GM10248 (cell line): ENCODE measurements at regions not wholly inside any gene's neighbourhood (a gene's known extent, or its start where the extent isn't known, plus 50 kb on each side); places are given as distances from the start of the nearest gene placed in this dataset.

Source experiments
- CTCF ChIA-PET: fragments of 300-600 bp; sonication (Branson Sonifier 250); formaldehyde crosslinking; extraction: SDS; loops from one replicate; lab custom pipeline; 2021; ENCODE audit warnings: antibody characterized with exemption; lab: Yijun Ruan, JAX
- POLR2A ChIA-PET: fragments of 350-650 bp; sonication (Branson Sonifier 250); formaldehyde crosslinking; extraction: SDS; loops from one replicate; lab custom pipeline; 2020; ENCODE audit warnings: antibody characterized with exemption; lab: Yijun Ruan, JAX
- DNase-seq: peaks from one replicate; pipeline ENCODE4 v3.0.0; 2012; ENCODE audit errors: extremely low spot score
- CTCF ChIP-seq: IDR thresholded peaks from 2 replicates; pipeline ENCODE4 v1.5.1; 2012; ENCODE audit warnings: mild to moderate bottlenecking, low read depth; ENCODE audit errors: extremely low read depth, missing control alignments, control extremely low read depth

- no peak for TF ChIP-seq CTCF
- POLR2A ChIA-PET = no interaction called here
- CTCF ChIA-PET = interaction anchor here (0.9 to 1.7 kb wide), 3 partner anchors 21 to 749 kb away, joined by 3 read pairs; no protein-coding TSS in a partner anchor
- DNase-seq = no peak
Observed at GRCh38 chr9:73029346-73029745, 76.5 kb upstream of the ALDH1A1 start.

GRCh38 chr9:73026375-73026774, 73.5 kb upstream of the ALDH1A1 start:
- no peak for DNase-seq
- ChIA-PET POLR2A (no interaction called here), CTCF (no interaction called here)
- TF ChIP-seq CTCF = no peak

- CTCF ChIA-PET = interaction anchor here (0.6 kb wide), 1 partner anchor 801 kb away, joined by 3 read pairs; no protein-coding TSS in a partner anchor
- no peak for DNase-seq
- POLR2A ChIA-PET = no interaction called here
- TF ChIP-seq CTCF = no peak
Observed at GRCh38 chr9:73024601-73025034, 71.8 kb upstream of the ALDH1A1 start.

- CTCF ChIA-PET = interaction anchor here (0.6 to 4.3 kb wide), 17 partner anchors 8 to 751 kb away, joined by 3 to 36 read pairs (median 5); no protein-coding TSS in a partner anchor
- POLR2A ChIA-PET = no interaction called here
- DNase-seq = peak; percentile 14
- TF ChIP-seq CTCF = peak; percentile 70
Observed at GRCh38 chr9:73023025-73023541, 70.2 kb upstream of the ALDH1A1 start.

- DNase-seq = no peak
- TF ChIP-seq CTCF = no peak
- ChIA-PET CTCF (interaction anchor here (0.7 to 4.3 kb wide), 18 partner anchors 8 to 750 kb away, joined by 3 to 36 read pairs (median 6); no protein-coding TSS in a partner anchor), POLR2A (no interaction called here)
Observed at GRCh38 chr9:73022353-73022752, 69.5 kb upstream of the ALDH1A1 start.

GRCh38 chr9:73020877-73021276, 68.0 kb upstream of the ALDH1A1 start:
- CTCF ChIA-PET = interaction anchor here (1.1 to 4.3 kb wide), 3 partner anchors 149 to 982 kb away, joined by 3 to 36 read pairs (median 6); no protein-coding TSS in a partner anchor

More at GRCh38 chr9:73020877-73021276, 68.0 kb upstream of the ALDH1A1 start:
- POLR2A ChIA-PET = no interaction called here
- TF ChIP-seq CTCF = no peak
- DNase-seq = no peak
